Ishikawa (cell line): ENCODE measurements at regions not wholly inside any gene's neighbourhood (a gene's known extent, or its start where the extent isn't known, plus 50 kb on each side); places are given as distances from the start of the nearest gene placed in this dataset.

Experiments used
- CEBPB ChIP-seq: IDR thresholded peaks from 2 replicates; pipeline ENCODE4 v1.6.1; 2012
- CREB1 ChIP-seq: IDR thresholded peaks from 2 replicates; pipeline ENCODE4 v1.6.1; 2012; ENCODE audit warnings: low read depth
- EGR1 ChIP-seq: IDR thresholded peaks from 2 replicates; pipeline ENCODE4 v1.6.1; 2012
- EP300 ChIP-seq: IDR thresholded peaks from 2 replicates; pipeline ENCODE4 v1.6.1; 2012; ENCODE audit warnings: borderline replicate concordance
- FOXM1 ChIP-seq: IDR thresholded peaks from 2 replicates; pipeline ENCODE4 v1.6.1; 2012; ENCODE audit warnings: low read depth, borderline replicate concordance
- MAX ChIP-seq: IDR thresholded peaks from 2 replicates; pipeline ENCODE4 v1.6.1; 2012
- NFIC ChIP-seq: IDR thresholded peaks from 2 replicates; pipeline ENCODE4 v1.6.1; 2012
- RAD21 ChIP-seq: IDR thresholded peaks from 2 replicates; pipeline ENCODE4 v1.6.1; 2012; ENCODE audit warnings: low read depth
- REST ChIP-seq: IDR thresholded peaks from 2 replicates; pipeline ENCODE4 v1.6.1; 2012; ENCODE audit warnings: low read depth, mild to moderate bottlenecking
- TAF1 ChIP-seq: IDR thresholded peaks from 2 replicates; pipeline ENCODE4 v1.6.1; 2012; ENCODE audit warnings: low read depth, mild to moderate bottlenecking
- TCF12 ChIP-seq: IDR thresholded peaks from 2 replicates; pipeline ENCODE4 v1.6.1; 2012; ENCODE audit warnings: low read depth
- TEAD4 ChIP-seq: IDR thresholded peaks from 2 replicates; pipeline ENCODE4 v1.6.1; 2012
- USF1 ChIP-seq: IDR thresholded peaks from 2 replicates; pipeline ENCODE4 v1.6.1; 2012
- YY1 ChIP-seq: IDR thresholded peaks from 2 replicates; pipeline ENCODE4 v1.6.1; 2012; ENCODE audit warnings: low read depth
- ZBTB7A ChIP-seq: IDR thresholded peaks from 2 replicates; pipeline ENCODE4 v1.6.1; 2012; ENCODE audit warnings: low read depth

- no peak for TF ChIP-seq TCF12
- no peak for TF ChIP-seq CREB1
- TF ChIP-seq CEBPB, result no peak
- no peak for TF ChIP-seq MAX
- no peak for TF ChIP-seq TEAD4
- no peak for TF ChIP-seq EGR1
- TF ChIP-seq RAD21, result no peak
- TF ChIP-seq ZBTB7A, result no peak
- no peak for TF ChIP-seq FOXM1
- no peak for TF ChIP-seq NFIC
- no peak for TF ChIP-seq TAF1
- no peak for TF ChIP-seq REST
- no peak for TF ChIP-seq USF1
- no peak for TF ChIP-seq EP300
- no peak for TF ChIP-seq YY1
Measured at GRCh38 chr1:90509225-90510048, 207.7 kb downstream of the BARHL2 start.

- TF ChIP-seq RAD21 (no peak), TEAD4 (no peak), TCF12 (no peak), MAX (no peak), ZBTB7A (no peak)
Measured at GRCh38 chr1:90508376-90509167, 208.5 kb downstream of the BARHL2 start.

- TF ChIP-seq FOXM1 (no peak), USF1 (no peak), CREB1 (no peak), CEBPB (no peak), NFIC (no peak), ZBTB7A (no peak), EGR1 (no peak), EP300 (no peak), TAF1 (no peak), TCF12 (no peak)
Measured at GRCh38 chr1:90507173-90507572, 209.9 kb downstream of the BARHL2 start.

GRCh38 chr1:90505806-90506205 lies 211.3 kb downstream of the BARHL2 start:
- TF ChIP-seq EP300 (no peak), TAF1 (no peak), ZBTB7A (no peak), RAD21 (no peak), YY1 (no peak), TCF12 (no peak), EGR1 (no peak), USF1 (no peak), FOXM1 (no peak), CREB1 (no peak), MAX (no peak), NFIC (no peak), TEAD4 (no peak), REST (no peak), CEBPB (no peak)

GRCh38 chr1:90504509-90504908 lies 212.6 kb downstream of the BARHL2 start:
- no peak for TF ChIP-seq USF1
